ENCODE measurements at regions not wholly inside any gene's neighbourhood (a gene's known extent, or its start where the extent isn't known, plus 50 kb on each side); places are given as distances from the start of the nearest gene placed in this dataset.

DNA sequence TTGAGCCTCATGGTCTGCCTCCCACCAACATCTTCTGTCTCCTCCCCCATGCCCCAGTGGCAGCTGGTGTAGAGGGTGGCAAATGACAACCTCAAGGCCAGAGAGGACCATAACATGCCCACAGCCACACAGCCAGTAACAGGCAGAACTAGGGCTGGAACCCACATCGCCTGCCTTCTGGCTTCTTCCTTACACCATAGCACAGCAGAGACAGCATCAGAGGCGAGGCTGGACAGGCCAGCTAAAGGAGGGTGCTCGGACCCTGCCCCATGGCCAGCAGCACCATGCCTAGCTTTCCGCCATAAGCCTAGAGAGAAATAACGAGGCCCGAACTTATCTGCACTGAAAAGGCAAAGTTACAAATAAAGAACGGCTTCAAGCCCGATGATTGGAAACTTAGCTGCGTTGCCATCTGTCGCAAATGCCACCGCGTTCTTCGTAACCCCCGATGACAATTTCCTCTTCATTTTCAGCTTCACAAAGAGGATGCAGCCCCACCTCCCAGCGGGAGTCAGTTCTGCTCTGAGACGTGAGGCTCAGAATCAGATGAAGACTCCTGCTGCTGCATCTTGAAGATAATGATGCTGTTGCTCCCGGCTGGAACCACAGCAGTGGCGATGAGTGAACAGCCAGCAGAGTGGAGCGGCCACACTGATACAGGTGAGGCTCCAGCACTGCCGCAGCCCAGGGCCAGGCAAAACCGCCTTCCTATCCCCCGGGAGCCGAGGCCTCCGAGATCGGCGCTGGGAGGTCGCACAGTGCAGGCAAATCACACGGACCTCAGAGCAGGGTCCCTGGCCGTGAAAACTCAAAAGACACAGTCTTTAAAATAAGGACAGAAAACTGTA is 73.8 kb upstream of the RTL6 start:
- ChIA-PET RAD21 (ENCODE audit: low non-redundant PET in 1 of 2, low total read pairs in 2 of 2, uncharacterized antibody in 2 of 2, unreplicated experiment in 2 of 2) (no interaction called here), POLR2A (interaction anchor here (0.6 kb wide), 1 partner anchor 180 kb away, joined by 3 read pairs; the partner anchor contains the start of gene ARHGAP8), CTCF (no interaction called here)
- intact Hi-C loops (cut with micrococcal nuclease) = no loop called here
- Histone ChIP-seq H2AFZ (ENCODE audit: low read depth, low read length, poor library complexity, severe bottlenecking) (no peak overlapping the region), H3K4me1 (ENCODE audit: control insufficient read depth in 1 of 2, insufficient read depth in 2 of 2, low read length in 2 of 2) (peaks cover 10 to 24% of the 10 kb centered on the region in 2 experiments), H3K9me2 (ENCODE audit: insufficient read depth) (no peaks in the 10 kb centered on the region), H3K79me2 (ENCODE audit: insufficient read depth, low read length) (no peaks in the 10 kb centered on the region), H3K36me3 (ENCODE audit: control insufficient read depth in 1 of 2, insufficient read depth in 2 of 2, low read length in 2 of 2) (no peaks in the 10 kb centered on the region), H4K20me1 (ENCODE audit: insufficient read depth) (no peaks in the 10 kb centered on the region), H3K9ac (ENCODE audit: low read length) (no peak overlapping the region), H3K27me3 (ENCODE audit: insufficient read depth, low read length) (0 out of 2 replicates have a peak, but pooled peaks cover 3% of the 10 kb centered on the region), H3K4me2 (ENCODE audit: low read length) (no peak overlapping the region), H3K9me3 (ENCODE audit: control insufficient read depth in 1 of 2, insufficient read depth in 1 of 2, low read depth in 1 of 2, low read length in 2 of 2) (no peaks in the 10 kb centered on the region), H3K27ac (ENCODE audit: low read depth, low read length) (no peak overlapping the region), H3K4me3 (replicated peaks in 1 of 2; ENCODE audit: low read depth in 1 of 2, low read length in 2 of 2) (no peak overlapping the region)
- BruUV-seq (replicated peaks) = no TSS peak
- DNase-seq (ENCODE audit: low read depth, low spot score) (no peak), ATAC-seq (no peak)
- TF ChIP-seq SP1 (IDR thresholded peaks at IDR 0.05; ENCODE audit: low read depth) = no peak
- no peak for TF ChIP-seq POLR2A (IDR thresholded peaks at IDR 0.05; ENCODE audit: borderline replicate concordance, extremely low read depth, insufficient read depth, insufficient read length)
- no peak for TF ChIP-seq FOSL1 (IDR thresholded peaks at IDR 0.05; ENCODE audit: low read depth)
- TF ChIP-seq, protein P1, sequence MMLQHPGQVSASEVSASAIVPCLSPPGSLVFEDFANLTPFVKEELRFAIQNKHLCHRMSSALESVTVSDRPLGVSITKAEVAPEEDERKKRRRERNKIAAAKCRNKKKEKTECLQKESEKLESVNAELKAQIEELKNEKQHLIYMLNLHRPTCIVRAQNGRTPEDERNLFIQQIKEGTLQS (IDR thresholded peaks at IDR 0.05) = no peak
- TF ChIP-seq EZH2phosphoT487 (IDR thresholded peaks at IDR 0.05; ENCODE audit: borderline replicate concordance) = no peak
- no peak for TF ChIP-seq ELF1 (IDR thresholded peaks at IDR 0.05; ENCODE audit: borderline replicate concordance, low read depth)
- no peak for TF ChIP-seq JUND (IDR thresholded peaks at IDR 0.05)
- TF ChIP-seq, protein P2, sequence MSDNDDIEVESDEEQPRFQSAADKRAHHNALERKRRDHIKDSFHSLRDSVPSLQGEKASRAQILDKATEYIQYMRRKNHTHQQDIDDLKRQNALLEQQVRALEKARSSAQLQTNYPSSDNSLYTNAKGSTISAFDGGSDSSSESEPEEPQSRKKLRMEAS (IDR thresholded peaks at IDR 0.05) = no peak
- TF ChIP-seq EGR1 (IDR thresholded peaks at IDR 0.05; ENCODE audit: low read depth) = no peak
- TF ChIP-seq, protein P3, sequence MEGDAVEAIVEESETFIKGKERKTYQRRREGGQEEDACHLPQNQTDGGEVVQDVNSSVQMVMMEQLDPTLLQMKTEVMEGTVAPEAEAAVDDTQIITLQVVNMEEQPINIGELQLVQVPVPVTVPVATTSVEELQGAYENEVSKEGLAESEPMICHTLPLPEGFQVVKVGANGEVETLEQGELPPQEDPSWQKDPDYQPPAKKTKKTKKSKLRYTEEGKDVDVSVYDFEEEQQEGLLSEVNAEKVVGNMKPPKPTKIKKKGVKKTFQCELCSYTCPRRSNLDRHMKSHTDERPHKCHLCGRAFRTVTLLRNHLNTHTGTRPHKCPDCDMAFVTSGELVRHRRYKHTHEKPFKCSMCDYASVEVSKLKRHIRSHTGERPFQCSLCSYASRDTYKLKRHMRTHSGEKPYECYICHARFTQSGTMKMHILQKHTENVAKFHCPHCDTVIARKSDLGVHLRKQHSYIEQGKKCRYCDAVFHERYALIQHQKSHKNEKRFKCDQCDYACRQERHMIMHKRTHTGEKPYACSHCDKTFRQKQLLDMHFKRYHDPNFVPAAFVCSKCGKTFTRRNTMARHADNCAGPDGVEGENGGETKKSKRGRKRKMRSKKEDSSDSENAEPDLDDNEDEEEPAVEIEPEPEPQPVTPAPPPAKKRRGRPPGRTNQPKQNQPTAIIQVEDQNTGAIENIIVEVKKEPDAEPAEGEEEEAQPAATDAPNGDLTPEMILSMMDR (IDR thresholded peaks at IDR 0.05 in 2 of 3, conservative IDR thresholded peaks at IDR 0.05 in 1 of 3; ENCODE audit: borderline replicate concordance in 1 of 3, insufficient read depth in 1 of 3, low read depth in 2 of 3, low read length in 2 of 3) = no peak
- no peak for TF ChIP-seq RAD21 (IDR thresholded peaks at IDR 0.05; ENCODE audit: low read depth)
- TF ChIP-seq ZFX (IDR thresholded peaks at IDR 0.05) = no peak
- TF ChIP-seq, protein P4, sequence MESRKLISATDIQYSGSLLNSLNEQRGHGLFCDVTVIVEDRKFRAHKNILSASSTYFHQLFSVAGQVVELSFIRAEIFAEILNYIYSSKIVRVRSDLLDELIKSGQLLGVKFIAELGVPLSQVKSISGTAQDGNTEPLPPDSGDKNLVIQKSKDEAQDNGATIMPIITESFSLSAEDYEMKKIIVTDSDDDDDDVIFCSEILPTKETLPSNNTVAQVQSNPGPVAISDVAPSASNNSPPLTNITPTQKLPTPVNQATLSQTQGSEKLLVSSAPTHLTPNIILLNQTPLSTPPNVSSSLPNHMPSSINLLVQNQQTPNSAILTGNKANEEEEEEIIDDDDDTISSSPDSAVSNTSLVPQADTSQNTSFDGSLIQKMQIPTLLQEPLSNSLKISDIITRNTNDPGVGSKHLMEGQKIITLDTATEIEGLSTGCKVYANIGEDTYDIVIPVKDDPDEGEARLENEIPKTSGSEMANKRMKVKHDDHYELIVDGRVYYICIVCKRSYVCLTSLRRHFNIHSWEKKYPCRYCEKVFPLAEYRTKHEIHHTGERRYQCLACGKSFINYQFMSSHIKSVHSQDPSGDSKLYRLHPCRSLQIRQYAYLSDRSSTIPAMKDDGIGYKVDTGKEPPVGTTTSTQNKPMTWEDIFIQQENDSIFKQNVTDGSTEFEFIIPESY (IDR thresholded peaks at IDR 0.05; ENCODE audit: extremely low read depth, insufficient replicate concordance, low read length) = no peak
- no peak for TF ChIP-seq SRF (IDR thresholded peaks at IDR 0.05; ENCODE audit: low read depth)
- TF ChIP-seq EZH2 (IDR thresholded peaks at IDR 0.05) = no peak
